Left ventricle myocardium inferior (tissue), 1 donor: ENCODE measurements at regions not wholly inside any gene's neighbourhood (a gene's known extent, or its start where the extent isn't known, plus 50 kb on each side); places are given as distances from the start of the nearest gene placed in this dataset.

Experiments
- DNase-seq: peaks from one replicate; pipeline ENCODE4 v3.0.0-alpha.2; 2020
- H3K27ac ChIP-seq: fragments of 200-600 bp; replicated peaks from 2 replicates; pipeline ENCODE4 v1.8.0; 2021
- H3K27me3 ChIP-seq: fragments of 200-600 bp; 2 replicates; pipeline ENCODE4 v1.8.0; 2021; ENCODE audit warnings: low read depth
- H3K36me3 ChIP-seq: fragments of 200-600 bp; 2 replicates; pipeline ENCODE4 v1.8.0; 2021
- H3K4me1 ChIP-seq: fragments of 200-600 bp; 2 replicates; pipeline ENCODE4 v1.8.0; 2021
- H3K4me3 ChIP-seq: fragments of 200-600 bp; 2 replicates; pipeline ENCODE4 v1.8.0; 2021; ENCODE audit warnings: mild to moderate bottlenecking, moderate library complexity
- H3K9me3 ChIP-seq: fragments of 200-600 bp; replicated peaks from 2 replicates; pipeline ENCODE4 v1.8.0; 2021
- intact Hi-C: fragments of 100-400 bp; cut with micrococcal nuclease; formaldehyde crosslinking; loops from one replicate; pipeline ENCODE4 v1.11.0; 2022
- TF ChIP-seq, protein P1 (sequence below): fragments of 200-600 bp; IDR thresholded peaks from 2 replicates; pipeline ENCODE4 v1.8.0; 2021; ENCODE audit warnings: antibody characterized with exemption, mild to moderate bottlenecking, borderline replicate concordance
- donor health status: DM: no; HTN: yes; CAD: no; lungs with severe emphysema.

DNA sequence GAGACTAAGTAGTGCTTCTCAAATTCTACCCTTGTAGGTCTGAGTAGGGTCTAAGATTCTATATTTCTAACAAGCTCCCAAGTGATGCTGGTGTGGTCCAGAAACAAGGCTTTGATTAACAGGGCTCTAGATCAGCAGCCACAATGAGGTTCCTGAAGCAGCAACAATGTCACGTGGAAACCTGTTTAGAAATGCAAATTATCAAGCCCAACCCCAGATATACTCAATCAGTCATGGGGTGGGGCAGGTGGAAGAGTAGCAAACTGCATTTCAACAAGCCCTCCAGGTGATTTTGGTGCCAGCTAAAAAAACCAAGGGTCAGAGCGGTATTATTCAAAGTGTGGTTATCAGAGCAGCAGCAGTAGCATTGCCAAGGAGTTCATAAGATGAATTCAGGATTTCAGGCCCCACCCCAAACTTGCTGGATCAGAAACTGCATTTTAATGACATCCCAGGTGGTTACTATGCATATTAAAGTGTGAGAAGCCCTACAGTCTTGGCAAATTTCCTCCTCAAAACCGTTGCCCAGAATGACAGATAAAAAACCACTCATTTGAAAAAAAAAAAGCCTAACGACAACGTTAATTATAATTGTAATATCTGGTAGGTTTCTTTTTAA, 199.2 kb downstream of the AHR start:
- Histone ChIP-seq H3K9me3 (no peaks in the 10 kb centered on the region), H3K27ac (no peak overlapping the region), H3K4me3 (no peak overlapping the region), H3K36me3 (no peaks in the 10 kb centered on the region), H3K4me1 (no peaks in the 10 kb centered on the region), H3K27me3 (no peaks in the 10 kb centered on the region)
- intact Hi-C loops, result no loop called here
- TF ChIP-seq, protein P1, sequence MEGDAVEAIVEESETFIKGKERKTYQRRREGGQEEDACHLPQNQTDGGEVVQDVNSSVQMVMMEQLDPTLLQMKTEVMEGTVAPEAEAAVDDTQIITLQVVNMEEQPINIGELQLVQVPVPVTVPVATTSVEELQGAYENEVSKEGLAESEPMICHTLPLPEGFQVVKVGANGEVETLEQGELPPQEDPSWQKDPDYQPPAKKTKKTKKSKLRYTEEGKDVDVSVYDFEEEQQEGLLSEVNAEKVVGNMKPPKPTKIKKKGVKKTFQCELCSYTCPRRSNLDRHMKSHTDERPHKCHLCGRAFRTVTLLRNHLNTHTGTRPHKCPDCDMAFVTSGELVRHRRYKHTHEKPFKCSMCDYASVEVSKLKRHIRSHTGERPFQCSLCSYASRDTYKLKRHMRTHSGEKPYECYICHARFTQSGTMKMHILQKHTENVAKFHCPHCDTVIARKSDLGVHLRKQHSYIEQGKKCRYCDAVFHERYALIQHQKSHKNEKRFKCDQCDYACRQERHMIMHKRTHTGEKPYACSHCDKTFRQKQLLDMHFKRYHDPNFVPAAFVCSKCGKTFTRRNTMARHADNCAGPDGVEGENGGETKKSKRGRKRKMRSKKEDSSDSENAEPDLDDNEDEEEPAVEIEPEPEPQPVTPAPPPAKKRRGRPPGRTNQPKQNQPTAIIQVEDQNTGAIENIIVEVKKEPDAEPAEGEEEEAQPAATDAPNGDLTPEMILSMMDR, result no peak
- no peak for DNase-seq

DNA sequence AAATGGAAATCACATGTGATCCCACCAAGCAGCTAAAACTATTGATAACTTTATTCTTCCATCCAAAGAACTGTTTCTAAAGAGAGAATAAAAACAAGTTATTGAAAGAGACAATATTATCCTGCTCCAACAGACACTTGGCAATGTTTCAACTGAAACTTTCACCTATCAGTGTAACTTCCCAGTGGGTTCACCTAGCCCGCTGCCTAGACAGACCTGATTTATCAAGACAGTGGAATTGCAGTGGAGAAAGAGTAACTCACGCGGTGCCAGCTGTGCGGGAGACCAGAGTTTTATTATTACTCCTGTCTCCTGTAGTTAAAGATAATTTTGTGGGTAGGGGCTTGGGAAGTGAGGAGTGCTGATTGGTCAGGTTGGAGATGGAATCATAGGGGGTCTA, 199.8 kb downstream of the AHR start:
- Histone ChIP-seq H3K4me3 (no peak overlapping the region), H3K27ac (no peak overlapping the region), H3K4me1 (no peaks in the 10 kb centered on the region), H3K36me3 (no peaks in the 10 kb centered on the region), H3K9me3 (no peaks in the 10 kb centered on the region), H3K27me3 (no peaks in the 10 kb centered on the region)
- no peak for DNase-seq
- TF ChIP-seq, protein P1, result no peak
- intact Hi-C loops, result no loop called here

DNA sequence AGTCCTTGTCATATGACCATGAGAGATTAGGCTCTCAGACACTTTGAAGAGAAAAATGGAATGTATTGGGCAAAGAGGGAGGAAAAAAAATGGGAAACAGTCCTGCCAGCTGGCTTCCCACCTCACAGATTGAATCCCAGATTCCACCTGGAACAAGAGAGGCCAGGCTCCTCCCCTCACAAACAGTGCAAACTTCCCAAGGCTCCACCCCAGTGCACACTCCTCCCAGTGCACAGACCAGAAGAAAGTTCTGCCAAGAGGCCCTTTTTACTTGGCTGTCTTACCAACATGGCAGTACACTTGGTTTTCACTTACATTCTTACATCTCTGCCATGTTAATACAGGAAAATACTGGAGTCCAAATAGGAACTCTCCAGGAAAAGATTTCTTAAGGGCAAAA, 202.3 kb downstream of the AHR start:
- H3K4me3 ChIP-seq, result no peak overlapping the region
- no peaks in the 10 kb centered on the region for H3K36me3 ChIP-seq
- TF ChIP-seq, protein P1, result no peak
- H3K9me3 ChIP-seq, result no peaks in the 10 kb centered on the region
- H3K27me3 ChIP-seq, result no peaks in the 10 kb centered on the region
- DNase-seq, result no peak
- H3K27ac ChIP-seq, result no peak overlapping the region
- intact Hi-C loops, result no loop called here
- H3K4me1 ChIP-seq, result no peaks in the 10 kb centered on the region

DNA sequence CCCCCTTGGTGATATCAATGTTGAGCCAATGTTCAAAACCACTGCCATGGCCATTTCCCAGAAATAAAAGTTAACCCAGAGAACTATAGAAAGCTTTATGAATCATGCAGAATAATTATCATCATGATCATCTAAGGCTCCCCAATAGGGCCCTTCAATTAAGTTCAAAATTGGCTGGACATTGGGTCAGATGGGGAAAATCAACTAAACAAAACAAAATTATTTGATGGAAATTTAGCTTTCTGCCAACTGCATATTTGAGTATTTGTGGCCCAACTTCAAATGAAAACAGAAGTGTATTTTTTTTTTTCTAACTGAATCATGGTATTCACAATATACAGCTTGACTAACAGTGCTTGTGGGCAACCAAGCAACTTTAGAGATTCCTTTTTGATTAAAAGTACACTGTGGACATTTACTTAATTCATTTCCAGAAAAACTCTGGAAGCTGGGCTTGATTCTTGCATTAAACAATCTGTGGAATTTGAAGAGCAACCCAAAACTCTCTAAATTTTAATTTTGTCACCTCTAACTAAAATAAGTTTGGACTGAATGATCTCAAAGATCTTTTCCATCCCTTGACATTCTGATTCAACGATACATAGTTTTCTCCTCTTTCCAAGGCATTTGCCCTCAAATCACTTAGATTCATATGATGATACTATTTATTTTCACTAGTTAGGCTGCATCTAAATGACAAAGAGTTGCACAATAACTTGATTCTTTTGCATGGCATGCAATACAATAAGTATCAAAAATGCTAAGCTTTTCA, 203.2 kb downstream of the AHR start:
- intact Hi-C loops, result no loop called here
- H3K27ac ChIP-seq, result no peak overlapping the region

DNA sequence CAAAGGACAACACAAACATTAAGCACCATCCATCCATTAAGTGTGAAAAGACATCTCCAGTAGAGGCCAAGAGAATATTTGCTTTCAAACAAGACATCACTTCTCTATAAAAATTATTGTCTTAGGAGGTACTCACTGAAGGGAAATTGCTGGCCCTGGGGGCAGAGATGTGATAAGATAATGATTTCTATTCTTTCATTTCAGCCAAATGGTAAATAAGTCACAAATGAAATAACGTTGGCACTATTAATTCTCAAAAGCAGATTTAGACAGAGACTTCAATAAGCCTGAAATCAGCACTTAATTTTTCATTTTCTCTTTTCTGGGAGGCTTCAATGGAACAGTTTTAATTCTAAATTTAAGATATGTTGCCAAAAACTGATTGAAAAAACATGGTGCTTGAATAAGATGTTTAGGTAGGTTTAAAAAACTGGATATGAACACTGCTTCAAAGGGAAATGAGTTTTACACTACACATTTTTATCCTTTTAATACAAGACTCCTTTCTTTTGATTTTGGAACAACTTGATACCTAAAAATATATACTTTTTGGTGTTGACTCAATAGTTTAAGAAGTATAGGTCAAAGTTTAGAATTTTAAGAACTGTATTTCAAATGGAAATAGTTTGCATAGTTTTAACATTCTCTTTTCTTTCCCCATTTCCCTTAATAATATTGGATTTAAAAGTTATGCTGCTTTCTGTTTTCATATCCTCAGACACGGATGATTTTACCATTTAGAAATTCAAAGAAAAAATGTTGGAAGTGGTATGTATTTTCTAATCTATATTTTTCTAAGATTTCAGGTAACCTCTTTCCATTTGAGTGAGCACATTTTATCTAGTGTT, 204.0 kb downstream of the AHR start:
- TF ChIP-seq, protein P1, result no peak
- no peak overlapping the region for H3K4me3 ChIP-seq
- H3K27ac ChIP-seq, result no peak overlapping the region
- no peak for DNase-seq
- H3K9me3 ChIP-seq, result no peaks in the 10 kb centered on the region
- no peaks in the 10 kb centered on the region for H3K4me1 ChIP-seq
- intact Hi-C loops, result no loop called here
- H3K27me3 ChIP-seq, result no peaks in the 10 kb centered on the region
- H3K36me3 ChIP-seq, result no peaks in the 10 kb centered on the region

More for the DNA sequence above, 203.2 kb downstream of the AHR start:
- Histone ChIP-seq H3K36me3 (no peaks in the 10 kb centered on the region), H3K27me3 (no peaks in the 10 kb centered on the region), H3K9me3 (no peaks in the 10 kb centered on the region), H3K4me3 (no peak overlapping the region), H3K4me1 (no peaks in the 10 kb centered on the region)
- TF ChIP-seq, protein P1, result no peak
- no peak for DNase-seq
